Activated CD4-positive, alpha-beta T cell treated with anti-CD3 and anti-CD28 coated beads, Interleukin-2, amount 50 U/mL, for 48 hours (primary cell): ENCODE measurements at regions not wholly inside any gene's neighbourhood (a gene's known extent, or its start where the extent isn't known, plus 50 kb on each side); places are given as distances from the start of the nearest gene placed in this dataset.

Experiments
- DNase-seq, 2 experiments: peaks; one replicate each; pipeline ENCODE4 v3.0.0-alpha.2; 2020

- no peak for DNase-seq
Observed at GRCh38 chr20:61189534-61189933, 62.5 kb upstream of the CDH4 start.

GRCh38 chr20:61191096-61191495 is 61.0 kb upstream of the CDH4 start:
- no peak for DNase-seq

- DNase-seq = no peak
Observed at GRCh38 chr20:61192337-61192950, 59.6 kb upstream of the CDH4 start.

DNA sequence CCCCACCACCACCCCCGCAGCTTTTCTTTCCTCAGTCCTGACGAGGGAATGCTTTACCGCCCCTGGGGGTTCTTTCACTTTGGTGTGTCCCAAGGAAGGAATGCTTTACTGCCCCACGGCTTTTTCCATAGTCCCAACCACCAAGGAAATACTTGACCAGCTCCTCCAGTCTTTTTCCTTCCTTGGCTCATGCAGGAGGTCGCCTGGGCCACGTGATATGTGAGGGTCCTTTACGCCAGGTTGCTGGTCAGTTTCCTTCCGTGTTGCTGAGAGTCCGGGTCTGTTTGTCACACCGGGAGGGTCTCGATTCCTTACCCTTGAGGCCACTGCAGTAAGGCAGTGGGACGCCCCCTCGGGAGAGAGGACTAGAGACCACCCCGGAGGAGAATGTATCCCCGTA is 58.9 kb upstream of the CDH4 start:
- no peak for DNase-seq
